ENCODE measurements at regions not wholly inside any gene's neighbourhood (a gene's known extent, or its start where the extent isn't known, plus 50 kb on each side); places are given as distances from the start of the nearest gene placed in this dataset.

GRCh38 chr5:39698838-39699560 is 274.2 kb upstream of the DAB2 start:
- TF ChIP-seq CTCF (conservative IDR thresholded peaks at IDR 0.05) (no peak), ZFX (IDR thresholded peaks at IDR 0.05) (no peak)
